SK-N-SH (cell line): ENCODE measurements at regions not wholly inside any gene's neighbourhood (a gene's known extent, or its start where the extent isn't known, plus 50 kb on each side); places are given as distances from the start of the nearest gene placed in this dataset.

Source experiments
- CTCF ChIA-PET: fragments of 300-600, 350-600 bp; formaldehyde crosslinking; extraction: SDS; loops from one replicate; lab custom pipeline; 2021; lab: Yijun Ruan, JAX
- POLR2A ChIA-PET: fragments of 350-600 bp; sonication (Branson Sonifier 250); formaldehyde crosslinking; extraction: SDS; loops from one replicate; lab custom pipeline; 2020; ENCODE audit warnings: antibody characterized with exemption, inconsistent platforms; lab: Yijun Ruan, JAX
- DNase-seq: peaks from one replicate; pipeline ENCODE4 v3.0.0; 2012
- H2AFZ ChIP-seq: fragments of 200-600 bp; sonication (generic); 2 replicates; pipeline ENCODE4 v1.8.1; 2016; ENCODE audit warnings: antibody characterized with exemption, mild to moderate bottlenecking, low read depth
- H3F3A ChIP-seq: fragments of 200-600 bp; sonication (generic); replicated peaks from 2 replicates; pipeline ENCODE3; 2016; ENCODE audit warnings: antibody characterized with exemption, mild to moderate bottlenecking; ENCODE audit not compliant: insufficient read depth
- H3K27ac ChIP-seq, 2 experiments: fragments of 200-500 bp in 1 of 2; fragments of 200-600 bp in 1 of 2; sonication (Bioruptor generic) in 1 of 2; sonication (generic), shearing (Covaris generic) in 1 of 2; 2 replicates each; pipeline versions ENCODE4 v1.5.1 to v1.6.1; 2014 to 2016; ENCODE audit warnings: low read depth in 2 of 2, inconsistent platforms in 1 of 2, low read length in 1 of 2, mild to moderate bottlenecking in 1 of 2, mixed read lengths in 1 of 2
- H3K27me3 ChIP-seq: fragments of 200-600 bp; sonication (generic), shearing (Covaris generic); 2 replicates; pipeline ENCODE4 v1.6.1; 2016; ENCODE audit warnings: mixed run types; ENCODE audit not compliant: insufficient read depth
- H3K36me3 ChIP-seq, 2 experiments: fragments of 200-500 bp in 1 of 2; fragments of 200-600 bp in 1 of 2; sonication (Bioruptor generic) in 1 of 2; sonication (generic) in 1 of 2; replicated peaks in 1 of 2; 2 replicates each; pipeline versions ENCODE3 to v1.5.1; 2014 to 2016; ENCODE audit warnings: low read length in 1 of 2, mild to moderate bottlenecking in 1 of 2; ENCODE audit not compliant: insufficient read depth in 2 of 2, control insufficient read depth in 1 of 2
- H3K4me1 ChIP-seq, 2 experiments: fragments of 200-500 bp in 1 of 2; fragments of 200-600 bp in 1 of 2; sonication (Bioruptor generic) in 1 of 2; sonication (generic), shearing (Covaris generic) in 1 of 2; 2 replicates each; pipeline versions ENCODE4 v1.5.1 to v1.6.1; 2014 to 2016; ENCODE audit warnings: low read depth in 1 of 2, low read length in 1 of 2, mixed run types in 1 of 2; ENCODE audit not compliant: insufficient read depth in 2 of 2, control insufficient read depth in 1 of 2
- H3K4me2 ChIP-seq: fragments of 200-600 bp; sonication (generic), shearing (Covaris generic); 2 replicates; pipeline ENCODE4 v1.6.1; 2017; ENCODE audit warnings: mixed run types
- H3K4me3 ChIP-seq, 2 experiments: fragments of 200-500 bp in 1 of 2; fragments of 200-600 bp in 1 of 2; sonication (Bioruptor generic) in 1 of 2; sonication (generic), shearing (Covaris generic) in 1 of 2; 2 replicates each; pipeline versions ENCODE4 v1.5.1 to v1.8.1; 2014 to 2016; ENCODE audit warnings: low read depth in 2 of 2, inconsistent platforms in 1 of 2, low read length in 1 of 2, mild to moderate bottlenecking in 1 of 2, mixed read lengths in 1 of 2, moderate library complexity in 1 of 2
- H3K79me2 ChIP-seq: fragments of 200-600 bp; sonication (generic); 2 replicates; pipeline ENCODE4 v1.8.1; 2017; ENCODE audit warnings: mild to moderate bottlenecking; ENCODE audit not compliant: insufficient read depth
- H3K9ac ChIP-seq: fragments of 200-600 bp; sonication (generic); 2 replicates; pipeline ENCODE4 v1.6.1; 2017; ENCODE audit warnings: mixed run types
- H3K9me2 ChIP-seq: fragments of 200-600 bp; sonication (generic); 2 replicates; pipeline ENCODE4 v1.6.1; 2017; ENCODE audit warnings: mixed run types
- H3K9me3 ChIP-seq: fragments of 200-600 bp; sonication (generic); 2 replicates; pipeline ENCODE4 v1.6.1; 2017; ENCODE audit warnings: mixed run types, mild to moderate bottlenecking, moderate library complexity
- H4K20me1 ChIP-seq: fragments of 200-600 bp; sonication (generic); 2 replicates; pipeline ENCODE4 v1.6.1; 2017; ENCODE audit warnings: mild to moderate bottlenecking, mixed run types; ENCODE audit not compliant: insufficient read depth
- CHD2 ChIP-seq: fragments of 150-350 bp; IDR thresholded peaks from 2 replicates; pipeline ENCODE4 v1.6.1; 2018; ENCODE audit warnings: low read length; ENCODE audit not compliant: partially characterized antibody
- ELF1 ChIP-seq: IDR thresholded peaks from 2 replicates; pipeline ENCODE4 v1.4.0; 2012
- EP300 ChIP-seq, 2 experiments: IDR thresholded peaks; 2 replicates each; pipeline versions ENCODE4 v1.4.0 to v1.6.1; 2012; ENCODE audit warnings: borderline replicate concordance in 1 of 2, low read depth in 1 of 2, low read length in 1 of 2
- EZH2phosphoT487 ChIP-seq: fragments of 200-600 bp; sonication (generic); IDR thresholded peaks from 2 replicates; pipeline ENCODE4 v1.6.1; 2017; ENCODE audit warnings: low read depth, mixed run types, mild to moderate bottlenecking, antibody characterized with exemption, moderate library complexity, borderline replicate concordance
- FOSL2 ChIP-seq: IDR thresholded peaks from 2 replicates; pipeline ENCODE4 v1.4.0; 2012; ENCODE audit warnings: low read depth, mild to moderate bottlenecking, moderate library complexity, borderline replicate concordance
- FOXJ3 ChIP-seq: sonication (generic); formaldehyde crosslinking; IDR thresholded peaks from 2 replicates; pipeline ENCODE4 v1.5.1; 2020; ENCODE audit warnings: mild to moderate bottlenecking, missing genetic modification reagents
- FOXM1 ChIP-seq: IDR thresholded peaks from 2 replicates; pipeline ENCODE4 v1.4.0; 2012; ENCODE audit warnings: low read depth, mild to moderate bottlenecking
- GABPA ChIP-seq: IDR thresholded peaks from 2 replicates; pipeline ENCODE4 v1.4.0; 2012; ENCODE audit warnings: low read depth, mild to moderate bottlenecking
- GATA2 ChIP-seq: sonication (generic); formaldehyde crosslinking; IDR thresholded peaks from 2 replicates; pipeline ENCODE4 v1.5.0; 2020; ENCODE audit warnings: mild to moderate bottlenecking, missing genetic modification reagents
- IRF3 ChIP-seq: fragments of 150-350 bp; IDR thresholded peaks from 2 replicates; pipeline ENCODE4 v1.6.1; 2016; ENCODE audit warnings: mild to moderate bottlenecking, low read depth, low read length
- MAX ChIP-seq: IDR thresholded peaks from 2 replicates; pipeline ENCODE4 v1.4.0; 2012; ENCODE audit warnings: low read depth
- MEF2A ChIP-seq: IDR thresholded peaks from 2 replicates; pipeline ENCODE4 v1.4.0; 2012; ENCODE audit warnings: low read depth, borderline replicate concordance
- MXI1 ChIP-seq: IDR thresholded peaks from 2 replicates; pipeline ENCODE4 v1.6.1; 2012; ENCODE audit warnings: mild to moderate bottlenecking, low read depth, low read length, improper control_type of control experiment
- NFIC ChIP-seq: IDR thresholded peaks from 2 replicates; pipeline ENCODE4 v1.4.0; 2012; ENCODE audit warnings: borderline replicate concordance
- RCOR1 ChIP-seq: fragments of 150-350 bp; IDR thresholded peaks from 2 replicates; pipeline ENCODE4 v1.6.1; 2017; ENCODE audit warnings: antibody characterized with exemption, low read length
- RXRA ChIP-seq: IDR thresholded peaks from 2 replicates; pipeline ENCODE4 v1.4.0; 2012; ENCODE audit warnings: low read depth, mild to moderate bottlenecking, borderline replicate concordance
- TAF1 ChIP-seq: IDR thresholded peaks from 2 replicates; pipeline ENCODE4 v1.6.1; 2012; ENCODE audit warnings: low read depth, mild to moderate bottlenecking, low read length, moderate library complexity, borderline replicate concordance
- USF1 ChIP-seq: IDR thresholded peaks from 2 replicates; pipeline ENCODE4 v1.4.0; 2012; ENCODE audit warnings: low read depth, borderline replicate concordance
- WGBS: methylation state at CpG from one replicate; pipeline ENCODE4 v1.1.6; 2017; ENCODE audit warnings: low lambda C conversion rate; 5-methylcytosine and 5-hydroxymethylcytosine counted together
- TF ChIP-seq, protein P1 (sequence below): IDR thresholded peaks from 2 replicates; pipeline ENCODE4; 2012
- TF ChIP-seq, protein P2 (sequence below): fragments of 150-350 bp; IDR thresholded peaks from 2 replicates; pipeline ENCODE4 v1.6.1; 2017; ENCODE audit warnings: antibody characterized with exemption, low read length, low read depth, borderline replicate concordance

DNA sequence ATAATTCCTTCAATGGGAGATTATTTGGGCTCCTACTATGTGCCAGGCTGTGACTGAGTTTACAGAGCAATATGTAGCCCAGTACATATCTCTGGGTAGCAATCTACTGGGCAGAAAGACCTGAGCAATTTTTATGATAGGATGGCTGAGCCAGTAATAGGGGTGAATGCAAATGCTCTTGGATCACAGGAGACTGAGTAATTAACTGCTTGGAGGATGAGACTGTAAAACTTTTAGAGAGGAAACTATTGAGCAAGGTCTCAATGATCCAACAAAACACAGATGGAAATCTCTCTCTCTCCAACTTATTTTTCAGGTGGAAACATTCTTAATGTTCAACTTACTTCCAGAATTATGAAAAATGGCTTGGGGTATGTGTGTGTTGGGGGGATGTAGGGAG, 402.2 kb downstream of the AEBP2 start:
- Histone ChIP-seq H4K20me1 (no peaks in the 10 kb centered on the region), H3K4me1 (no peaks in the 10 kb centered on the region; a peak in 1 of 4 replicates), H3K4me3 (no peak overlapping the region), H3K36me3 (no peaks in the 10 kb centered on the region), H2AFZ (no peak overlapping the region), H3K4me2 (no peak overlapping the region), H3K27me3 (no peaks in the 10 kb centered on the region), H3K9ac (no peak overlapping the region), H3F3A (no peaks in the 10 kb centered on the region), H3K79me2 (no peaks in the 10 kb centered on the region), H3K9me3 (no peaks in the 10 kb centered on the region), H3K9me2 (no peaks in the 10 kb centered on the region), H3K27ac (no peak overlapping the region)
- no peak for TF ChIP-seq FOXM1
- no peak for TF ChIP-seq FOSL2
- TF ChIP-seq EP300 (IDR thresholded peaks at IDR 0.05; ENCODE audit: borderline replicate concordance in 1 of 2, low read depth in 1 of 2, low read length in 1 of 2), result no peak
- TF ChIP-seq, protein P1, sequence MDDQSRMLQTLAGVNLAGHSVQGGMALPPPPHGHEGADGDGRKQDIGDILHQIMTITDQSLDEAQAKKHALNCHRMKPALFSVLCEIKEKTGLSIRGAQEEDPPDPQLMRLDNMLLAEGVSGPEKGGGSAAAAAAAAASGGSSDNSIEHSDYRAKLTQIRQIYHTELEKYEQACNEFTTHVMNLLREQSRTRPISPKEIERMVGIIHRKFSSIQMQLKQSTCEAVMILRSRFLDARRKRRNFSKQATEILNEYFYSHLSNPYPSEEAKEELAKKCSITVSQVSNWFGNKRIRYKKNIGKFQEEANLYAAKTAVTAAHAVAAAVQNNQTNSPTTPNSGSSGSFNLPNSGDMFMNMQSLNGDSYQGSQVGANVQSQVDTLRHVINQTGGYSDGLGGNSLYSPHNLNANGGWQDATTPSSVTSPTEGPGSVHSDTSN, result no peak
- no peak for TF ChIP-seq IRF3
- no peak for TF ChIP-seq MEF2A
- no peak for TF ChIP-seq MXI1
- no peak for TF ChIP-seq EZH2phosphoT487
- TF ChIP-seq GABPA, result no peak
- TF ChIP-seq ELF1, result no peak
- no peak for DNase-seq
- ChIA-PET CTCF (no interaction called here), POLR2A (no interaction called here)

- no peak overlapping the region for H3K4me2 ChIP-seq
- H4K20me1 ChIP-seq, result no peaks in the 10 kb centered on the region
- peak overlapping the region; percentile 24; the same call in 1 of the 2 replicates for H2AFZ ChIP-seq
- ChIA-PET CTCF (interaction anchor here (0.7 kb wide), 1 partner anchor 27 kb away, joined by 3 read pairs; no protein-coding TSS in a partner anchor), POLR2A (no interaction called here)
- DNase-seq, result no peak
- H3K79me2 ChIP-seq, result no peaks in the 10 kb centered on the region
- H3K27me3 ChIP-seq, result no peaks in the 10 kb centered on the region
- H3F3A ChIP-seq, result no peaks in the 10 kb centered on the region
- peaks cover 0 to under 1% of the 10 kb centered on the region in 2 experiments; a peak in 2 of 4 replicates for H3K4me1 ChIP-seq
- no peak overlapping the region for H3K27ac ChIP-seq
- H3K9ac ChIP-seq, result no peak overlapping the region
- H3K36me3 ChIP-seq, result no peaks in the 10 kb centered on the region
- no peaks in the 10 kb centered on the region for H3K9me2 ChIP-seq
- 81% methylated on average over 3 of the region's 3 CpGs for WGBS
- no peak for TF ChIP-seq FOSL2
- TF ChIP-seq ELF1, result no peak
- no peak for TF ChIP-seq RXRA
- TF ChIP-seq NFIC, result no peak
- no peak for TF ChIP-seq CHD2
- TF ChIP-seq USF1, result no peak
- no peak for TF ChIP-seq GATA2
- no peak for TF ChIP-seq RCOR1
- no peak for TF ChIP-seq MAX
- TF ChIP-seq FOXJ3 (CRISPR knock-in tag), result no peak
- TF ChIP-seq TAF1, result no peak
- TF ChIP-seq, protein P1, result no peak
- TF ChIP-seq, protein P2, sequence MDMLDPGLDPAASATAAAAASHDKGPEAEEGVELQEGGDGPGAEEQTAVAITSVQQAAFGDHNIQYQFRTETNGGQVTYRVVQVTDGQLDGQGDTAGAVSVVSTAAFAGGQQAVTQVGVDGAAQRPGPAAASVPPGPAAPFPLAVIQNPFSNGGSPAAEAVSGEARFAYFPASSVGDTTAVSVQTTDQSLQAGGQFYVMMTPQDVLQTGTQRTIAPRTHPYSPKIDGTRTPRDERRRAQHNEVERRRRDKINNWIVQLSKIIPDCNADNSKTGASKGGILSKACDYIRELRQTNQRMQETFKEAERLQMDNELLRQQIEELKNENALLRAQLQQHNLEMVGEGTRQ, result no peak
- TF ChIP-seq, all 33 proteins: peak for 0
- Histone ChIP-seq H3K4me3 (no peak overlapping the region), H3K9me3 (no peaks in the 10 kb centered on the region)
These were observed 402.8 kb downstream of the AEBP2 start for GRCh38 chr12:19842116-19842515.
